GM20000 (cell line): ENCODE measurements at regions not wholly inside any gene's neighbourhood (a gene's known extent, or its start where the extent isn't known, plus 50 kb on each side); places are given as distances from the start of the nearest gene placed in this dataset.
"Not testable (repeated sequence)": the region's sequence is repeated elsewhere in the genome, so short reads cannot be mapped to it uniquely, and the experiment has no call there.

ENCODE experiments used
- DNase-seq: peaks from one replicate; pipeline ENCODE4 v3.0.0; 2012; ENCODE audit warnings: low spot score
- CTCF ChIP-seq: IDR thresholded peaks from 2 replicates; pipeline ENCODE4 v1.5.1; 2012; ENCODE audit warnings: mild to moderate bottlenecking, control low read depth; ENCODE audit errors: extremely low read depth, missing control alignments

- peak; percentile 13 for DNase-seq
- TF ChIP-seq CTCF = peak; percentile 34
These were observed 159.5 kb upstream of the MAST4 start for GRCh38 chr5:66436721-66437120.

GRCh38 chr5:66438087-66438486, 158.1 kb upstream of the MAST4 start:
- no peak for TF ChIP-seq CTCF
- DNase-seq = no peak

- DNase-seq = no peak
- no peak for TF ChIP-seq CTCF
These were observed 157.5 kb upstream of the MAST4 start for GRCh38 chr5:66438696-66439095.

GRCh38 chr5:66440202-66440680, 156.0 kb upstream of the MAST4 start:
- DNase-seq = peak; percentile 18

GRCh38 chr5:66441351-66441750, 154.8 kb upstream of the MAST4 start:
- no peak for DNase-seq
- TF ChIP-seq CTCF = no peak

More at GRCh38 chr5:66440202-66440680, 156.0 kb upstream of the MAST4 start:
- TF ChIP-seq CTCF = no peak

GRCh38 chr5:66442951-66443445, 153.2 kb upstream of the MAST4 start:
- TF ChIP-seq CTCF = no peak
- no peak for DNase-seq

- DNase-seq = no peak
- TF ChIP-seq CTCF = no peak
These were observed 152.6 kb upstream of the MAST4 start for GRCh38 chr5:66443462-66444130.

GRCh38 chr5:66448070-66448469, 148.1 kb upstream of the MAST4 start:
- not testable (repeated sequence) for DNase-seq
